GM23248 (cell line): ENCODE measurements at regions not wholly inside any gene's neighbourhood (a gene's known extent, or its start where the extent isn't known, plus 50 kb on each side); places are given as distances from the start of the nearest gene placed in this dataset.
A peak's percentile ranks its signal among the peaks of the same experiment; 100 is the strongest.

Experiments
- DNase-seq: peaks from one replicate; pipeline ENCODE4 v3.0.0-alpha.2; 2015
- H2AFZ ChIP-seq: fragments of 200-600 bp; sonication (generic); 2 replicates; pipeline ENCODE4 v1.6.1; 2016; ENCODE audit warnings: antibody characterized with exemption
- H3F3A ChIP-seq: fragments of 200-600 bp; sonication (generic); 2 replicates; pipeline ENCODE4 v1.6.1; 2016; ENCODE audit warnings: mild to moderate bottlenecking, antibody characterized with exemption, mixed run types; ENCODE audit not compliant: insufficient read depth
- H3K27ac ChIP-seq: fragments of 200-600 bp; sonication (generic); 2 replicates; pipeline ENCODE4 v1.5.1; 2016; ENCODE audit warnings: mild to moderate bottlenecking
- H3K27me3 ChIP-seq: fragments of 200-600 bp; sonication (generic); replicated peaks from 2 replicates; pipeline ENCODE4 v1.6.1; 2016; ENCODE audit warnings: mild to moderate bottlenecking; ENCODE audit not compliant: insufficient read depth
- H3K36me3 ChIP-seq: fragments of 200-600 bp; sonication (generic); 2 replicates; pipeline ENCODE4 v1.6.1; 2016; ENCODE audit warnings: low read depth, mild to moderate bottlenecking
- H3K4me1 ChIP-seq: fragments of 200-600 bp; sonication (generic); 2 replicates; pipeline ENCODE4 v1.6.1; 2016; ENCODE audit warnings: mild to moderate bottlenecking; ENCODE audit not compliant: insufficient read depth
- H3K4me2 ChIP-seq: fragments of 200-600 bp; sonication (generic); one replicate; pipeline ENCODE4 v1.6.1; 2016; ENCODE audit warnings: mild to moderate bottlenecking; ENCODE audit not compliant: unreplicated experiment
- H3K4me3 ChIP-seq: fragments of 200-600 bp; sonication (generic); 2 replicates; pipeline ENCODE4 v1.5.1; 2016; ENCODE audit warnings: mild to moderate bottlenecking
- H3K79me2 ChIP-seq: fragments of 200-600 bp; sonication (generic); 2 replicates; pipeline ENCODE4 v1.6.1; 2016; ENCODE audit warnings: mild to moderate bottlenecking; ENCODE audit not compliant: insufficient read depth
- H3K9ac ChIP-seq: fragments of 200-600 bp; sonication (generic); 2 replicates; pipeline ENCODE4 v1.6.1; 2016; ENCODE audit warnings: mild to moderate bottlenecking
- H3K9me2 ChIP-seq: fragments of 200-600 bp; sonication (generic); 2 replicates; pipeline ENCODE4 v1.6.1; 2016; ENCODE audit warnings: mixed run types, mild to moderate bottlenecking, moderate library complexity; ENCODE audit not compliant: insufficient read depth
- H3K9me3 ChIP-seq: fragments of 200-600 bp; sonication (generic); one replicate; pipeline ENCODE4 v1.6.1; 2017; ENCODE audit warnings: low read depth
- H4K20me1 ChIP-seq: fragments of 200-600 bp; sonication (generic); 2 replicates; pipeline ENCODE4 v1.6.0; 2016; ENCODE audit not compliant: insufficient read depth
- EZH2 ChIP-seq: fragments of 200-600 bp; sonication (generic); IDR thresholded peaks from 2 replicates; pipeline ENCODE4 v1.6.1; 2018; ENCODE audit warnings: antibody characterized with exemption, mild to moderate bottlenecking; ENCODE audit not compliant: insufficient read depth, poor library complexity, severe bottlenecking
- EZH2phosphoT487 ChIP-seq: fragments of 200-600 bp; sonication (generic); IDR thresholded peaks from 2 replicates; pipeline ENCODE4 v1.6.1; 2018; ENCODE audit warnings: antibody characterized with exemption, moderate library complexity, mild to moderate bottlenecking, low read depth; ENCODE audit not compliant: insufficient read depth
- WGBS, 2 experiments: methylation state at CpG; one replicate each; pipeline ENCODE4 v1.1.6; 2015 to 2017; ENCODE audit warnings: low lambda C conversion rate in 2 of 2, low coverage in 1 of 2; ENCODE audit errors: missing lambda C conversion rate in 2 of 2; 5-methylcytosine and 5-hydroxymethylcytosine counted together
- in situ Hi-C: fragments of 300-500 bp; cut with MboI; formaldehyde crosslinking; loops from 2 replicates; pipeline ENCODE4 v1.15.0; 2020

- H3K4me1 ChIP-seq = peaks cover 11% of the 10 kb centered on the region
- no peak for DNase-seq
- in situ Hi-C loops = loop anchor here (10.0 kb wide), 1 partner anchor 169 kb away; no protein-coding TSS in a partner anchor
- H3K27me3 ChIP-seq = no peaks in the 10 kb centered on the region
- no peak overlapping the region for H3K4me2 ChIP-seq
- H3F3A ChIP-seq = no peaks in the 10 kb centered on the region
- H3K4me3 ChIP-seq = no peak overlapping the region
- no peak overlapping the region for H3K27ac ChIP-seq
- H4K20me1 ChIP-seq = no peaks in the 10 kb centered on the region
- no peak for TF ChIP-seq EZH2
- TF ChIP-seq EZH2phosphoT487 = no peak
- no peaks in the 10 kb centered on the region for H3K9me2 ChIP-seq
- no peaks in the 10 kb centered on the region for H3K79me2 ChIP-seq
- 75 to 82% methylated on average over 2 to 4 of the region's 4 CpGs for WGBS, 2 experiments
- H3K9me3 ChIP-seq = no peaks in the 10 kb centered on the region
- no peak overlapping the region for H2AFZ ChIP-seq
- H3K9ac ChIP-seq = no peak overlapping the region
- H3K36me3 ChIP-seq = no peaks in the 10 kb centered on the region
Measured at GRCh38 chrX:124215786-124216185, 116.7 kb upstream of the TEX13D start.

GRCh38 chrX:124216396-124217115, 115.9 kb upstream of the TEX13D start:
- Histone ChIP-seq H3K9ac (no peak overlapping the region), H3K4me2 (no peak overlapping the region), H3F3A (no peaks in the 10 kb centered on the region), H3K27me3 (no peaks in the 10 kb centered on the region), H2AFZ (no peak overlapping the region), H3K36me3 (no peaks in the 10 kb centered on the region), H3K79me2 (no peaks in the 10 kb centered on the region), H3K4me3 (no peak overlapping the region), H3K9me3 (no peaks in the 10 kb centered on the region), H3K9me2 (no peaks in the 10 kb centered on the region), H4K20me1 (no peaks in the 10 kb centered on the region), H3K4me1 (peaks cover 11% of the 10 kb centered on the region), H3K27ac (no peak overlapping the region)
- WGBS, 2 experiments = 61 to 62% methylated on average over 8 of the region's 8 CpGs
- no peak for TF ChIP-seq EZH2
- TF ChIP-seq EZH2phosphoT487 = no peak
- in situ Hi-C loops = loop anchor here (10.0 kb wide), 1 partner anchor 168 kb away; no protein-coding TSS in a partner anchor
- no peak for DNase-seq

GRCh38 chrX:124217304-124218251, 114.9 kb upstream of the TEX13D start:
- H4K20me1 ChIP-seq = no peaks in the 10 kb centered on the region
- no peaks in the 10 kb centered on the region for H3F3A ChIP-seq
- H3K36me3 ChIP-seq = no peaks in the 10 kb centered on the region
- H3K4me2 ChIP-seq = no peak overlapping the region
- peak overlapping the region; percentile 37; the same call in 1 of the 2 replicates for H3K27ac ChIP-seq
- H3K4me1 ChIP-seq = peaks cover 11% of the 10 kb centered on the region
- no peaks in the 10 kb centered on the region for H3K9me3 ChIP-seq
- H3K9me2 ChIP-seq = no peaks in the 10 kb centered on the region
- no peak overlapping the region for H3K9ac ChIP-seq
- 40 to 57% methylated on average over 9 of the region's 10 CpGs for WGBS, 2 experiments
- DNase-seq = peak; percentile 57
- H2AFZ ChIP-seq = peak overlapping the region; percentile 53; the same call in 1 of the 2 replicates
- no peaks in the 10 kb centered on the region for H3K79me2 ChIP-seq
- H3K4me3 ChIP-seq = no peak overlapping the region
- in situ Hi-C loops = loop anchor here (10.0 kb wide), 1 partner anchor 167 kb away; no protein-coding TSS in a partner anchor
- TF ChIP-seq EZH2phosphoT487 = no peak
- no peak for TF ChIP-seq EZH2
- no peaks in the 10 kb centered on the region for H3K27me3 ChIP-seq

- Histone ChIP-seq H3K9me3 (no peaks in the 10 kb centered on the region), H3K9ac (no peak overlapping the region), H3K79me2 (no peaks in the 10 kb centered on the region), H3K27me3 (no peaks in the 10 kb centered on the region), H3K27ac (no peak overlapping the region), H3K36me3 (no peaks in the 10 kb centered on the region), H3K4me2 (no peak overlapping the region), H4K20me1 (no peaks in the 10 kb centered on the region), H3F3A (no peaks in the 10 kb centered on the region), H3K4me3 (no peak overlapping the region), H3K9me2 (no peaks in the 10 kb centered on the region), H2AFZ (no peak overlapping the region), H3K4me1 (peaks cover under 1% of the 10 kb centered on the region; the same call in 1 of the 2 replicates)
- no peak for TF ChIP-seq EZH2phosphoT487
- no peak for TF ChIP-seq EZH2
- in situ Hi-C loops = no loop called here
- no peak for DNase-seq
- WGBS, 2 experiments = 60 to 61% methylated on average over 6 to 7 of the region's 7 CpGs
Measured at GRCh38 chrX:124223524-124223923, 108.9 kb upstream of the TEX13D start.
